Upper lobe of left lung (tissue), 6 donors: ENCODE measurements at regions not wholly inside any gene's neighbourhood (a gene's known extent, or its start where the extent isn't known, plus 50 kb on each side); places are given as distances from the start of the nearest gene placed in this dataset.

Experiments used
- ATAC-seq, 2 donors: fragments of 200-7000 bp; cut with Tn5 transposase; one replicate each; pipeline ENCODE4 v1.9.1; 2022; ENCODE audit warnings: mild to moderate bottlenecking in 2 of 2, moderate library complexity in 2 of 2; ENCODE audit not compliant: low FRiP score in 2 of 2
- DNase-seq, 2 donors: peaks; one replicate each; pipeline ENCODE4 v3.0.0-alpha.2; 2019 to 2020
- H3K27ac ChIP-seq, 4 donors: fragments of 200-600 bp; sonication (generic); one replicate each; pipeline ENCODE4 v1.5.1; 2016 to 2019
- H3K27me3 ChIP-seq, 4 donors: fragments of 200-600 bp; sonication (generic); one replicate each; pipeline ENCODE4 v1.5.1; 2017 to 2019
- H3K36me3 ChIP-seq, 4 donors: fragments of 200-600 bp; sonication (generic); one replicate each; pipeline ENCODE4 v1.5.1; 2016 to 2019
- H3K4me1 ChIP-seq, 4 donors: fragments of 200-600 bp; sonication (generic); one replicate each; pipeline ENCODE4 v1.5.1; 2018 to 2019
- H3K4me3 ChIP-seq, 4 donors: fragments of 200-600 bp; sonication (generic); one replicate each; pipeline ENCODE4 v1.5.1; 2017 to 2019; ENCODE audit warnings: mild to moderate bottlenecking in 2 of 4, moderate library complexity in 1 of 4
- H3K9me3 ChIP-seq, 4 donors: fragments of 200-600 bp; sonication (generic); one replicate each; pipeline ENCODE4 v1.5.1; 2018 to 2019
- CTCF ChIP-seq, 6 experiments: fragments of 450-650 bp in 4 of 6; fragments of 200-600 bp in 2 of 6; sonication (generic) in 2 of 6; IDR thresholded peaks; one replicate each; pipeline ENCODE4 v1.5.1; 2016 to 2019; ENCODE audit warnings: antibody characterized with exemption in 6 of 6
- EP300 ChIP-seq, 4 donors: sonication (generic); formaldehyde crosslinking; IDR thresholded peaks; one replicate each; pipeline ENCODE4 v1.5.1; 2017; ENCODE audit warnings: antibody characterized with exemption in 4 of 4, control low read depth in 2 of 4
- POLR2A ChIP-seq, 4 donors: fragments of 450-650 bp; IDR thresholded peaks; one replicate each; pipeline ENCODE4 v1.5.1; 2016 to 2017; ENCODE audit warnings: antibody characterized with exemption in 4 of 4, mild to moderate bottlenecking in 2 of 4
- POLR2AphosphoS5 ChIP-seq, 2 donors: sonication (generic); formaldehyde crosslinking; IDR thresholded peaks; one replicate each; pipeline ENCODE4 v1.5.1; 2017; ENCODE audit warnings: antibody characterized with exemption in 2 of 2
- WGBS, 2 donors: methylation state at CpG; one replicate each; pipeline ENCODE4 v1.1.5; 2017 to 2018; 5-methylcytosine and 5-hydroxymethylcytosine counted together
- donor health status: DM: no; HTN: no; CAD: no; lungs with moderate emphysema.
- donor health status: DM: no; HTN: yes; CAD: no; lungs with severe emphysema.

DNA sequence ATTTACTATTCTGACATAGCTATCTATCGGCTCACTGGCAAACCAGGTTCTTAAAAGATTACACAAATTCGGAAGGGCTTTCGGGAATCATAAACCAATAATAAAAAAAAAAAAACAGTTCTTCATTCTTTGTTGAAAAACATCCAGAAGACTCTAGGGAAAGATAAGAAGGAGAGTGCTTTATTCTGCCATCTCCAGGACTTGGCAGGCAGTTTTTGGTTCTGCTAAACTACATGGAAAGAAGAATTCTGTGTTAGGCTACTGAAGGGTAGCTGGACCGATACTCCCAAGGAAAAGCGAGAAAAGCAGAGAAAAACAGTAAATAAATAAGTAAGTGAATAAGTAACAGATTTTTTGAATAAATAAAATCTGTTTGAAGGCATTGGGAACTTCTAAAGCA, 423.5 kb upstream of the KLF6 start:
- Histone ChIP-seq H3K4me3 (no peak overlapping the region), H3K9me3 (no peaks in the 10 kb centered on the region), H3K36me3 (no peaks in the 10 kb centered on the region), H3K4me1 (no peaks in the 10 kb centered on the region), H3K27ac (no peak overlapping the region), H3K27me3 (no peaks in the 10 kb centered on the region)
- ATAC-seq (no peak), DNase-seq (no peak)
- TF ChIP-seq CTCF (IDR thresholded peaks at IDR 0.05) (no peak), EP300 (IDR thresholded peaks at IDR 0.05) (no peak), POLR2AphosphoS5 (IDR thresholded peaks at IDR 0.05) (no peak), POLR2A (IDR thresholded peaks at IDR 0.05) (no peak)
- 84 to 86% methylated on average over 5 of the region's 5 CpGs for WGBS, 2 donors

DNA sequence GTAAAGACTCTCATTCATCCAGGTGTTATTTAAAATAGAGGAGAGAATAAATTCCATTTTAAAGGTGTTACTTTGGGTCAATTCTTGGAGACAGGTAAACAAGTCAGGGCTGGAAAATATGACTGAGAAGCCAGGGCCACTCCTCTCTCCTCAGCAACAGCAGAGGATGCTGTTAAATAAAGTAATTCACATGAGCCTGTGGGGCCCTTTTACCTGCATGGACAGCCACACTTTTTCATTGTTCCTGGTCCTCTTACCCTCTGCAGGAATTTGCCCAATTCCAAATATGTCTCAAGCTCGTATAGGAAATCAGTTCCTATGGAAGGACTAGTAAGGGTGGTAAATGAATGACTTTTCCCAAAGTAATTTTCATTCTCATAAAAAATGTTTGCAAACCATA, 420.1 kb upstream of the KLF6 start:
- Histone ChIP-seq H3K9me3 (no peaks in the 10 kb centered on the region), H3K4me1 (no peaks in the 10 kb centered on the region), H3K27ac (no peak overlapping the region), H3K4me3 (no peak overlapping the region), H3K36me3 (no peaks in the 10 kb centered on the region), H3K27me3 (no peaks in the 10 kb centered on the region)
- DNase-seq = no peak
- no peak for ATAC-seq
- TF ChIP-seq CTCF (IDR thresholded peaks at IDR 0.05) = no peak
- TF ChIP-seq POLR2A (IDR thresholded peaks at IDR 0.05) = no peak
- TF ChIP-seq EP300 (IDR thresholded peaks at IDR 0.05) = no peak
- no peak for TF ChIP-seq POLR2AphosphoS5 (IDR thresholded peaks at IDR 0.05)
- WGBS, 2 donors = 85 to 93% methylated on average over 1 of the region's 1 CpG

DNA sequence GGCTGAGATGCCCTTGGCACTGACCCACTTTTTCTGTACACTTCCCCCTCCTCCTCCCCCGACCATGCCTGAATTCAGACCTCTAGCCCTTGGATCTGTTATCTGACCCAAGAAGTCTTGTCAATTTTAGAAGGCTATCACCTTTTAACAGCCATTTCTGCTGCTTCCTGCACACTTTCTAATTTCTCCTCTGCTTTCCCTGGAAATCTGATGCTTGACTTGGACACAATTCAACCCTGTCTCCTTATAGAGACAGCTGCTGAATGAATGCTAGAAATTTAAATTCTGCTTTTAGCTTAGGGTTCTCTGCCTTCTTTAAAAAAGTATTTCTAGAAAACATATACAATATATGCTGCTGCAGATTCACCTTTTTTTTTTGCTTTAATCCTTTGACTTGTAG, 417.9 kb upstream of the KLF6 start:
- Histone ChIP-seq H3K4me3 (no peak overlapping the region), H3K27me3 (no peaks in the 10 kb centered on the region), H3K27ac (no peak overlapping the region), H3K9me3 (no peaks in the 10 kb centered on the region), H3K36me3 (no peaks in the 10 kb centered on the region), H3K4me1 (no peaks in the 10 kb centered on the region)
- TF ChIP-seq POLR2AphosphoS5 (IDR thresholded peaks at IDR 0.05) = no peak
- TF ChIP-seq POLR2A (IDR thresholded peaks at IDR 0.05) = no peak
- no peak for TF ChIP-seq EP300 (IDR thresholded peaks at IDR 0.05)
- TF ChIP-seq CTCF (IDR thresholded peaks at IDR 0.05) = no peak
- 68 to 79% methylated on average over 1 of the region's 1 CpG for WGBS, 2 donors
- DNase-seq (no peak), ATAC-seq (no peak)

DNA sequence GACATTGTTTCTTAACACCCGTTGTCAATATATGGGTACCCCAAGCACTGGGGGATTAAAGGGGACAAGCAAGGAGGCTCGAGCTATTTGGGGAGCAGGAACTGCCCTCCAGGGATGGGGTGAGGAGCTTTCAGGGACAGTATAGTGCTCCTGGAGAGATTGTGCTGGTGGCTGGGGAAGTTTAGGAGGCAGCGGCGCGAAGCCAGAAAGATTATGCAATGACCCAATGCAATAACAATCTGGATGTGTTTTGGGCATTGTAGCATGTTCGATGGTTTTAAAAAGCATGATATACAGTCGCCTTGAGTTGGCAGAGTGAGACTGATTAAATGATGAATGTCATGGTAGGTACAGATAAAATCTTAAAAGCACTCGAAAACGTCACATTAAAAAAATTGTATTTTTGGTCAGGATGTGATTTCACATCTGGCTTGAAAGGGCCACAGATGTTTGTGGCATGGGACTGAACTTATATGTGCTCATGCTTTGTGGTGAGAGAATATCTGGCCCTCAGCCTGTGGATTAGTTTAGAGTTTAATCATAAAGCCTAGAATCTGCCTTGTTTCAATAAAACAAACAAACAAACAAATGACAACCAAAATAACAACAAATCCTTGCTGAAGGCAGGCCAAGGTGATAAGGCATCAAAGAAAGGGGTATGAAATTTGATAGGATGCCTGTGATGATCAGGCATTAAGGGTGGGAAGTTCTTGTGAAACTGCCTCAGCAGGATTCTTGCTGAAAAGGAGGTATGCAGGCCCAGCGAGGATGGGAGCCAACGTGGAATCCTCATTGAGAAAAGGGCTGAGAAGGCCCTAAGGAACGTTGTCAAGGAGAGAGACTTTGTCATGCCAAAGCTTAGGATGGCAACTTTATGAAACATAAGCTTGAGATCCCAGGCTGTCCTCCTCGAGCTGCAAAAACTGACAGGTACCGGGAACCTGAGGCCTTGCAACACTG, 417.1 kb upstream of the KLF6 start:
- no peak overlapping the region for H3K4me3 ChIP-seq
- DNase-seq (no peak), ATAC-seq (no peak)
- no peaks in the 10 kb centered on the region for H3K27me3 ChIP-seq
- no peak overlapping the region for H3K27ac ChIP-seq
- TF ChIP-seq CTCF (IDR thresholded peaks at IDR 0.05) (no peak), EP300 (IDR thresholded peaks at IDR 0.05) (no peak), POLR2AphosphoS5 (IDR thresholded peaks at IDR 0.05) (no peak), POLR2A (IDR thresholded peaks at IDR 0.05) (no peak)
- H3K4me1 ChIP-seq = peaks cover 0 to 5% (median 0%) of the 10 kb centered on the region in 4 donors
- WGBS, 2 donors = 70 to 80% methylated on average over 14 of the region's 14 CpGs
- H3K9me3 ChIP-seq = no peaks in the 10 kb centered on the region
- no peaks in the 10 kb centered on the region for H3K36me3 ChIP-seq

DNA sequence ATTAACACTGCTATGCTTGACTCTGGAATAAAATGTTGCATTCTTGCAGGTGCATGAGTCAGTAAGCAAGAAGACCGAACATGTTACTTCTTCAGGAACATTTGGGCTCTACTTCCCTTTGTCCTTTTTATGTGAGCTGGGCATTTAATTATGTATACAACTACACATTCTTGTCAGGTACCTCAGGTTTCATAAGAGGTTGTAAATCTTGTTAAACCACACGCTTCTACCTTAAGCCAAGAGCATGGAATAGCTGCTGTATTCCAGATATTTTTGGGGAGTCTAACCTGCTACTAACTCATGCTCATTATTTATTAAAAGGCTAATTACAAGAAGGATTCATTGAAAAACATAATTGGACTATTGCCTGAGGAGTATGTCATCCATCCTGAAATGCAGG, 414.2 kb upstream of the KLF6 start:
- H3K36me3 ChIP-seq = no peaks in the 10 kb centered on the region
- ATAC-seq (no peak), DNase-seq (no peak)
- H3K27me3 ChIP-seq = no peaks in the 10 kb centered on the region
- WGBS, 2 donors = 85 to 88% methylated on average over 2 of the region's 2 CpGs
- no peak overlapping the region for H3K4me3 ChIP-seq
- peaks cover 0 to 8% (median 0%) of the 10 kb centered on the region in 4 donors for H3K4me1 ChIP-seq
- TF ChIP-seq EP300 (IDR thresholded peaks at IDR 0.05) (no peak), CTCF (IDR thresholded peaks at IDR 0.05) (no peak), POLR2AphosphoS5 (IDR thresholded peaks at IDR 0.05) (no peak), POLR2A (IDR thresholded peaks at IDR 0.05) (no peak)
- H3K27ac ChIP-seq = no peak overlapping the region
- H3K9me3 ChIP-seq = no peaks in the 10 kb centered on the region
